Stimulated activated CD8-positive, alpha-beta memory T cell treated with anti-CD3 and anti-CD28 coated beads, Interleukin-2, amount 100 ng/mL, for 48 hours (primary cell): ENCODE measurements at regions not wholly inside any gene's neighbourhood (a gene's known extent, or its start where the extent isn't known, plus 50 kb on each side); places are given as distances from the start of the nearest gene placed in this dataset.
"Not testable (repeated sequence)": the region's sequence is repeated elsewhere in the genome, so short reads cannot be mapped to it uniquely, and the experiment has no call there.

Experiments used
- DNase-seq, 2 donors: peaks; one replicate each; pipeline ENCODE4 v3.0.0-alpha.2; 2020; ENCODE audit warnings: low read depth in 2 of 2

- no peak for DNase-seq
Measured at GRCh38 chr7:118418433-118418832, 193.9 kb downstream of the ANKRD7 start.

- no peak for DNase-seq
Measured at GRCh38 chr7:118420888-118421287, 196.4 kb downstream of the ANKRD7 start.

- DNase-seq: no peak
Measured at GRCh38 chr7:118429141-118429540, 204.6 kb downstream of the ANKRD7 start.

- DNase-seq: no peak
Measured at GRCh38 chr7:118436663-118437062, 212.2 kb downstream of the ANKRD7 start.

GRCh38 chr7:118449030-118449429, 224.5 kb downstream of the ANKRD7 start:
- not testable (repeated sequence) for DNase-seq

GRCh38 chr7:118449797-118450567, 225.5 kb downstream of the ANKRD7 start:
- no peak for DNase-seq

- no peak for DNase-seq
Measured at GRCh38 chr7:118452128-118452527, 227.6 kb downstream of the ANKRD7 start.

- no peak for DNase-seq
Measured at GRCh38 chr7:118467381-118467780, 242.9 kb downstream of the ANKRD7 start.

- no peak for DNase-seq
Measured at GRCh38 chr7:118472581-118472980, 248.1 kb downstream of the ANKRD7 start.

- DNase-seq: no peak
Measured at GRCh38 chr7:118473271-118473670, 248.8 kb downstream of the ANKRD7 start.

GRCh38 chr7:118476036-118476435, 251.5 kb downstream of the ANKRD7 start:
- DNase-seq: no peak

GRCh38 chr7:118477036-118477435, 252.5 kb downstream of the ANKRD7 start:
- no peak for DNase-seq

GRCh38 chr7:118478236-118478635, 253.7 kb downstream of the ANKRD7 start:
- no peak for DNase-seq

GRCh38 chr7:118478931-118479330, 254.4 kb downstream of the ANKRD7 start:
- no peak for DNase-seq

GRCh38 chr7:118492466-118492865, 268.0 kb downstream of the ANKRD7 start:
- no peak for DNase-seq

GRCh38 chr7:118496138-118496644, 271.7 kb downstream of the ANKRD7 start:
- DNase-seq: no peak

GRCh38 chr7:118502235-118502634, 277.7 kb downstream of the ANKRD7 start:
- DNase-seq: no peak

- DNase-seq: no peak
Measured at GRCh38 chr7:118511146-118511545, 286.6 kb downstream of the ANKRD7 start.

- DNase-seq: no peak
Measured at GRCh38 chr7:118517275-118517674, 292.8 kb downstream of the ANKRD7 start.

GRCh38 chr7:118525020-118525419, 300.5 kb downstream of the ANKRD7 start:
- no peak for DNase-seq

- no peak for DNase-seq
Measured at GRCh38 chr7:118531566-118531965, 307.1 kb downstream of the ANKRD7 start.

GRCh38 chr7:118559207-118559606, 334.7 kb downstream of the ANKRD7 start:
- no peak for DNase-seq

GRCh38 chr7:118563311-118563710, 338.8 kb downstream of the ANKRD7 start:
- no peak for DNase-seq

- DNase-seq: no peak
Measured at GRCh38 chr7:118572604-118573003, 348.1 kb downstream of the ANKRD7 start.
